ENCODE measurements at regions not wholly inside any gene's neighbourhood (a gene's known extent, or its start where the extent isn't known, plus 50 kb on each side); places are given as distances from the start of the nearest gene placed in this dataset.

- Histone ChIP-seq H3K79me1 (ENCODE audit: low read depth, low read length) (no peaks in the 10 kb centered on the region), H4K8ac (ENCODE audit: extremely low read depth, insufficient read depth, low read length) (no peak overlapping the region), H2BK15ac (ENCODE audit: low read length) (no peak overlapping the region), H3K4me1 (replicated peaks in 1 of 4; ENCODE audit: control insufficient read depth in 3 of 4, insufficient read depth in 4 of 4, low read length in 3 of 4) (peaks cover 0 to 1% (median 0%) of the 10 kb centered on the region in 4 experiments; a peak in 2 of 7 replicates), H4K91ac (replicated peaks; ENCODE audit: insufficient read length, low read length) (no peak overlapping the region), H3K27me3 (replicated peaks in 1 of 4; ENCODE audit: control insufficient read depth in 3 of 4, extremely low read depth in 1 of 4, insufficient read depth in 3 of 4, low read length in 3 of 4) (peaks cover 0 to 2% (median 0%) of the 10 kb centered on the region in 4 experiments; a peak in 2 of 7 replicates), H2BK120ac (replicated peaks; ENCODE audit: low read depth, low read length) (no peak overlapping the region), H2AFZ (ENCODE audit: low read length) (no peak overlapping the region), H4K20me1 (replicated peaks in 1 of 2; ENCODE audit: control insufficient read depth in 1 of 2, insufficient read depth in 2 of 2, low read length in 2 of 2) (no peaks in the 10 kb centered on the region), H3K9ac (replicated peaks in 1 of 4; ENCODE audit: extremely low read depth in 1 of 4, low read depth in 3 of 4, low read length in 3 of 4) (no peak overlapping the region), H3K27ac (ENCODE audit: low read depth, low read length) (no peak overlapping the region), H2BK20ac (ENCODE audit: low read length) (no peak overlapping the region), H2AK5ac (ENCODE audit: low read depth, low read length) (no peak overlapping the region), H3K9me3 (ENCODE audit: insufficient read depth in 2 of 2, low read depth in 1 of 2, low read length in 1 of 2) (no peaks in the 10 kb centered on the region; a peak in 1 of 4 replicates), H2BK12ac (ENCODE audit: low read depth, low read length) (no peak overlapping the region), H3K23ac (ENCODE audit: insufficient read length) (no peak overlapping the region), H3K4ac (replicated peaks; ENCODE audit: insufficient read length, low read depth, low read length) (no peak overlapping the region), H3K23me2 (ENCODE audit: low read depth, low read length) (no peaks in the 10 kb centered on the region), H3K14ac (ENCODE audit: insufficient read length) (no peak overlapping the region), H3K56ac (replicated peaks; ENCODE audit: insufficient read length, low read depth, low read length) (no peak overlapping the region), H2BK5ac (ENCODE audit: low read depth, low read length) (no peak overlapping the region), H3K79me2 (ENCODE audit: control insufficient read depth in 1 of 2, insufficient read depth in 2 of 2, low read length in 2 of 2) (no peaks in the 10 kb centered on the region), H3K4me2 (ENCODE audit: insufficient read depth in 1 of 2, low read depth in 2 of 2, low read length in 2 of 2) (no peak overlapping the region), H3K18ac (ENCODE audit: extremely low read depth, low read length) (no peak overlapping the region), H3K4me3 (ENCODE audit: extremely low read depth in 1 of 4, insufficient read depth in 2 of 4, low read depth in 3 of 4, low read length in 4 of 4) (no peak overlapping the region), H3K36me3 (ENCODE audit: control insufficient read depth in 2 of 4, insufficient read depth in 4 of 4, low read length in 3 of 4) (no peaks in the 10 kb centered on the region), H4K5ac (ENCODE audit: insufficient read length, low read depth, low read length) (no peak overlapping the region)
- FAIRE-seq (no peak), DNase-seq (ENCODE audit: low read depth in 1 of 2, low spot score in 2 of 2) (peak in 1 of 2 experiments; percentile 42)
- no peak for TF ChIP-seq SIRT6 (IDR thresholded peaks at IDR 0.05; ENCODE audit: low read length)
- TF ChIP-seq ASH2L (IDR thresholded peaks at IDR 0.05; ENCODE audit: low read length): no peak
- 89% methylated on average over 24 of the region's 24 CpGs; no CpG with 5 or more reads in 1 of the 2 experiments for WGBS, 2 experiments (ENCODE audit: extremely low coverage in 1 of 2, insufficient coverage in 1 of 2, insufficient read length in 1 of 2, insufficient replicate concordance in 2 of 2, low coverage in 1 of 2, low lambda C conversion rate in 2 of 2, missing lambda C conversion rate in 1 of 2)
- CTCF ChIA-PET (ENCODE audit: partially characterized antibody): interaction anchor here (1.2 to 1.8 kb wide), 3 partner anchors 9 to 19 kb away, joined by 3 to 12 read pairs (median 4); no protein-coding TSS in a partner anchor
- POLR2A ChIA-PET (ENCODE audit: partially characterized antibody): interaction anchor here (1.1 kb wide), 1 partner anchor 176 kb away, joined by 3 read pairs; no protein-coding TSS in a partner anchor
Observed at GRCh38 chr4:8699479-8700145, 107.0 kb downstream of the CPZ start.

All from H1 (cell line).